Lung (tissue), 11 donors: ENCODE measurements at regions not wholly inside any gene's neighbourhood (a gene's known extent, or its start where the extent isn't known, plus 50 kb on each side); places are given as distances from the start of the nearest gene placed in this dataset.

ENCODE experiments used
- ATAC-seq: fragments of 200-7000 bp; cut with Tn5 transposase; one replicate; pipeline ENCODE4 v1.9.1; 2020; ENCODE audit warnings: moderate number of reproducible peaks; ENCODE audit not compliant: insufficient read depth, low FRiP score
- DNase-seq, 3 donors: peaks; one replicate each; pipeline ENCODE4 v3.0.0-alpha.2; 2013 to 2017
- H3K27ac ChIP-seq, 2 donors: one replicate each; pipeline ENCODE4 v1.5.1; 2013; ENCODE audit warnings: mild to moderate bottlenecking in 2 of 2, moderate library complexity in 2 of 2, control low read depth in 1 of 2, inconsistent platforms in 1 of 2, low read depth in 1 of 2, low read length in 1 of 2
- H3K27me3 ChIP-seq, 3 donors: one replicate each; pipeline ENCODE4 v1.5.1; 2013; ENCODE audit warnings: low read length in 2 of 3; ENCODE audit not compliant: control insufficient read depth in 3 of 3, insufficient read depth in 3 of 3
- H3K36me3 ChIP-seq, 4 donors: one replicate each; pipeline ENCODE4 v1.5.1; 2013; ENCODE audit warnings: low read length in 4 of 4, mild to moderate bottlenecking in 1 of 4, moderate library complexity in 1 of 4; ENCODE audit not compliant: control insufficient read depth in 4 of 4, insufficient read depth in 4 of 4
- H3K4me1 ChIP-seq, 5 donors: one replicate each; pipeline ENCODE4 v1.5.1; 2013; ENCODE audit warnings: low read length in 5 of 5, mild to moderate bottlenecking in 2 of 5, moderate library complexity in 1 of 5; ENCODE audit not compliant: control insufficient read depth in 5 of 5, insufficient read depth in 5 of 5
- H3K4me3 ChIP-seq: one replicate; pipeline ENCODE4 v1.5.1; 2013; ENCODE audit warnings: mild to moderate bottlenecking, control low read depth, moderate library complexity
- H3K9ac ChIP-seq, 2 donors: one replicate each; pipeline ENCODE4 v1.5.1; 2013; ENCODE audit warnings: low read length in 2 of 2, control low read depth in 1 of 2; ENCODE audit not compliant: insufficient read depth in 1 of 2
- H3K9me3 ChIP-seq, 4 donors: one replicate each; pipeline ENCODE4 v1.5.1; 2013; ENCODE audit warnings: low read length in 3 of 4, mild to moderate bottlenecking in 1 of 4, moderate library complexity in 1 of 4; ENCODE audit not compliant: control insufficient read depth in 4 of 4, insufficient read depth in 3 of 4
- WGBS, 2 donors: extraction: QIAGEN DNeasy Blood & Tissue Kit; methylation state at CpG; one replicate each; pipeline ENCODE4 v1.1.7; 2013; 5-methylcytosine and 5-hydroxymethylcytosine counted together
- TF ChIP-seq, protein P1 (sequence below): IDR thresholded peaks from 2 replicates; pipeline ENCODE4 v1.5.1; 2012; ENCODE audit warnings: mild to moderate bottlenecking; ENCODE audit errors: control extremely low read depth, extremely low read depth
- donor health status: control.
- donor health status: control.
- donor health status: Bipolar disorder and iron deficiency.
- donor health status: healthy.
- donor health status: DM: yes; HTN: yes; CAD: no.

DNA sequence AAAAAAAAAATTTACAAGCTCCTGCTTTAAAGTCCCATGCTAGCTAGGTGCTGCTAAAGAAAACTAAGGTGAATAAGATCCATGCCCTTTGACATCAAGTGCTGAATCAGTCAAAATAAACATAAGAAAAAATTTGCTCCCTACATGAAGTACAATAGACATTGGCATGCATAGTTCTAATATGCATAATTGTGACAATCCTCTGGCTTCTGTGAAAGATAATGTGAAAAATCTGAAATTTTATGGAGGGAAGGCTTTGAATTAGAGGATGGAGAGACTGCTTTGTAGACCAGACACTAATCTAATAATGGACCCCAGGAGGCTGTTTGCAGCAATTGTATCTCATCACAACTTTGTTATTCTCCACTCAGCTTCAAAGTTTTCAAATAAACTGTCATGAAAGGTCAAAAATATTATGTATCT lies 127.9 kb upstream of the CDK1 start:
- DNase-seq, result no peak
- Histone ChIP-seq H3K9ac (no peak overlapping the region), H3K36me3 (no peaks in the 10 kb centered on the region), H3K4me1 (no peaks in the 10 kb centered on the region), H3K27ac (no peak overlapping the region), H3K9me3 (no peaks in the 10 kb centered on the region), H3K27me3 (no peaks in the 10 kb centered on the region), H3K4me3 (no peak overlapping the region)
- ATAC-seq, result no peak
- TF ChIP-seq, protein P1, sequence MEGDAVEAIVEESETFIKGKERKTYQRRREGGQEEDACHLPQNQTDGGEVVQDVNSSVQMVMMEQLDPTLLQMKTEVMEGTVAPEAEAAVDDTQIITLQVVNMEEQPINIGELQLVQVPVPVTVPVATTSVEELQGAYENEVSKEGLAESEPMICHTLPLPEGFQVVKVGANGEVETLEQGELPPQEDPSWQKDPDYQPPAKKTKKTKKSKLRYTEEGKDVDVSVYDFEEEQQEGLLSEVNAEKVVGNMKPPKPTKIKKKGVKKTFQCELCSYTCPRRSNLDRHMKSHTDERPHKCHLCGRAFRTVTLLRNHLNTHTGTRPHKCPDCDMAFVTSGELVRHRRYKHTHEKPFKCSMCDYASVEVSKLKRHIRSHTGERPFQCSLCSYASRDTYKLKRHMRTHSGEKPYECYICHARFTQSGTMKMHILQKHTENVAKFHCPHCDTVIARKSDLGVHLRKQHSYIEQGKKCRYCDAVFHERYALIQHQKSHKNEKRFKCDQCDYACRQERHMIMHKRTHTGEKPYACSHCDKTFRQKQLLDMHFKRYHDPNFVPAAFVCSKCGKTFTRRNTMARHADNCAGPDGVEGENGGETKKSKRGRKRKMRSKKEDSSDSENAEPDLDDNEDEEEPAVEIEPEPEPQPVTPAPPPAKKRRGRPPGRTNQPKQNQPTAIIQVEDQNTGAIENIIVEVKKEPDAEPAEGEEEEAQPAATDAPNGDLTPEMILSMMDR, result no peak

DNA sequence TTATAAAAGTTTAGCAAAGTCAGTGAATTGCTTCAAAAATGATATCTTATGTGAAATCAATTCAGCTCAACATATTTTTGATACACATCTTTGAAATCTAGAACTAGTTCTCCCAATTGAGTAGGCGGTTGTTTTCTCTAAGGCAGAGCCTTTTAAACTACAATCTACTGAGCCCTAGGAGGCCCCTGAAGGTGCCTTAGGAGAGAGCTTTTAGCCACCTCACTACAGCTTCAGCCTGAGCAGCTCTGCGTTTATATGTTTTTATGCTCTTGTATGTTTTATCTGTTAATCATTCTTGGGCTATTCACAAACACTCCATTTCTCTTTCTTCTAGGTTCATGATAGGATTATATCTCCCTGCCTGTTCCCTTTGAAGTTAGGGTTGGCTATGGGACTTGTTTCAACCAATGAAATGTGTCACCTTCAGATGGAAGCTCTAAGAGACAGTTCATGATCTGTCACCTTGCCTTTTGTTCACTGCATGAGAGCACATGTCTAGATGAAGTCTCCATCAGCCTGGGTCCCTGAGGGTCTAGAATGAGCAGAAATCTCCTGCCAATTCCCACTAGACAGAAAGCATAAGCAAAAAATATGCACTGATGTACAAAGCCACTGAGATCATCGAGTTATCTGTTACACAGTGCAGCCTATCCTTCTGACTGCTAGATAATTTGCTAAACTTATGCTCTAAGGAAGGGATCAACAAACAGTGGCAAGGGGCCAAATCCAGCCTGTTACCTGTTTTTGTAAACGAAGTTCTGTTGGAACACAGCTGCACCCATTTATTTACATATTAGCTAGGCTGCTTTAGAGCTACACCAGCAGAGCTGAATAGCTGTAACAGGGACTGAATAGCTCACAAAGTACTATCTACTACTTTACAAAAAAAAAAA lies 128.5 kb upstream of the CDK1 start:
- ATAC-seq, result no peak
- H3K27ac ChIP-seq, result no peak overlapping the region
- no peak overlapping the region for H3K4me3 ChIP-seq
- no peaks in the 10 kb centered on the region for H3K36me3 ChIP-seq
- no peaks in the 10 kb centered on the region for H3K9me3 ChIP-seq
- no peak for DNase-seq
- no peak overlapping the region for H3K9ac ChIP-seq
- H3K27me3 ChIP-seq, result no peaks in the 10 kb centered on the region
- no peaks in the 10 kb centered on the region for H3K4me1 ChIP-seq
- 52 to 57% methylated on average over 4 of the region's 4 CpGs for WGBS, 2 donors
- TF ChIP-seq, protein P1, result no peak

DNA sequence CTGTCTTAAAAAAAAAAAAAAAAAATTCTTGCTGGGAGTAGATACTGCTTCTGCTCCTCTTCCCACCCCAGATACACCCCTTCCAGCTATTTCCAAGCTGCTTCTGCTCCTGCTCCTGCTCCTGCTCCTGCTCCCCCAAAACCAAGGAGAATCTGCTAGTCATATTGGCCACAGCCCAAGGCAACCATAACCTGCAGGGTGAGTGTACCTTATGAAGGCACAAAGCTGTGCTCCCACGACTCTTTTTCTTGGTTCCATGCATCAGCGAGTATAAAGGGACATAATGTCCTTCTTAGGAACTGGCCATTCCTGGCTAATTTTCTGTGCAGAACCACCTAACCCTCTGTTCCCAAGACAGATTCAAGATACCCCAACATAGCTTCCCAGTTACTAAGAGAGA lies 129.5 kb upstream of the CDK1 start:
- DNase-seq, result no peak
- Histone ChIP-seq H3K9me3 (no peaks in the 10 kb centered on the region), H3K27me3 (no peaks in the 10 kb centered on the region), H3K27ac (no peak overlapping the region), H3K4me3 (no peak overlapping the region), H3K36me3 (no peaks in the 10 kb centered on the region), H3K9ac (no peak overlapping the region), H3K4me1 (no peaks in the 10 kb centered on the region)
- no peak for ATAC-seq
- TF ChIP-seq, protein P1, result no peak
- 85 to 87% methylated on average over 2 of the region's 2 CpGs for WGBS, 2 donors
